OCI-LY7 (cell line): ENCODE measurements at regions not wholly inside any gene's neighbourhood (a gene's known extent, or its start where the extent isn't known, plus 50 kb on each side); places are given as distances from the start of the nearest gene placed in this dataset.

ENCODE experiments used
- CTCF ChIP-seq: fragments of 200-600 bp; sonication (generic); conservative IDR thresholded peaks from 2 replicates; pipeline ENCODE4 v1.5.1; 2014; ENCODE audit warnings: mild to moderate bottlenecking, antibody characterized with exemption, low read length, moderate library complexity, mixed read lengths
- EZH2phosphoT487 ChIP-seq: fragments of 200-600 bp; sonication (generic); IDR thresholded peaks from 2 replicates; pipeline ENCODE4 v1.6.1; 2018; ENCODE audit warnings: low read depth, borderline replicate concordance, mild to moderate bottlenecking, mixed run types, antibody characterized with exemption, low read length, moderate library complexity, mixed read lengths

- TF ChIP-seq CTCF (no peak), EZH2phosphoT487 (no peak)
These were observed 354.0 kb downstream of the PRR16 start for GRCh38 chr5:120818128-120818527.
